ENCODE measurements at regions not wholly inside any gene's neighbourhood (a gene's known extent, or its start where the extent isn't known, plus 50 kb on each side); places are given as distances from the start of the nearest gene placed in this dataset.

DNA sequence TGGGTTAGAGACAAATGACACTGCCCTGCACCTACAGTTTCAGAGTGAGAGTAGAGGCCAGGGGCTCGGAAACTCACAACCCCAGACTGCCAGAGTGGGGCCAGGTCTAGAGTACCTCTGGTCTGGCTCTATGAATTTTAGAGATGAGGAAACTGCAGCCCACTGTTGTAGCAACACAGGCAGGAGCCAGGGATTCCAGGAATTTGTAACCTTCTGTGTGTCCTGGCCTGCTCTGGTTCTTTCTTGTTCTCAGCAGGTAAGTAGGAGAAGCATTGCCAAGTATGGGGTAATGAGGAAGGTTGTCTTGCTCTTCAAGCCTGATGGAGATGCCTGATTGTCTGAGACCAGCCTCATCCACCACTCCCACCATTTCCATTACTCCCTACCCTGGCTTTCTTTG lies 221.8 kb downstream of the UACA start:
- intact Hi-C loops (cut with DNase I; ENCODE audit: low total_unique reads): no loop called here
- Histone ChIP-seq H3K4me3 (no peak overlapping the region), H3K27ac (no peak overlapping the region), H3K9me3 (no peaks in the 10 kb centered on the region), H3K27me3 (no peaks in the 10 kb centered on the region), H3K4me1 (no peaks in the 10 kb centered on the region), H3K36me3 (ENCODE audit: low read depth, missing control alignments) (no peaks in the 10 kb centered on the region)
- DNase-seq: no peak
- TF ChIP-seq, protein P1, sequence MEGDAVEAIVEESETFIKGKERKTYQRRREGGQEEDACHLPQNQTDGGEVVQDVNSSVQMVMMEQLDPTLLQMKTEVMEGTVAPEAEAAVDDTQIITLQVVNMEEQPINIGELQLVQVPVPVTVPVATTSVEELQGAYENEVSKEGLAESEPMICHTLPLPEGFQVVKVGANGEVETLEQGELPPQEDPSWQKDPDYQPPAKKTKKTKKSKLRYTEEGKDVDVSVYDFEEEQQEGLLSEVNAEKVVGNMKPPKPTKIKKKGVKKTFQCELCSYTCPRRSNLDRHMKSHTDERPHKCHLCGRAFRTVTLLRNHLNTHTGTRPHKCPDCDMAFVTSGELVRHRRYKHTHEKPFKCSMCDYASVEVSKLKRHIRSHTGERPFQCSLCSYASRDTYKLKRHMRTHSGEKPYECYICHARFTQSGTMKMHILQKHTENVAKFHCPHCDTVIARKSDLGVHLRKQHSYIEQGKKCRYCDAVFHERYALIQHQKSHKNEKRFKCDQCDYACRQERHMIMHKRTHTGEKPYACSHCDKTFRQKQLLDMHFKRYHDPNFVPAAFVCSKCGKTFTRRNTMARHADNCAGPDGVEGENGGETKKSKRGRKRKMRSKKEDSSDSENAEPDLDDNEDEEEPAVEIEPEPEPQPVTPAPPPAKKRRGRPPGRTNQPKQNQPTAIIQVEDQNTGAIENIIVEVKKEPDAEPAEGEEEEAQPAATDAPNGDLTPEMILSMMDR (IDR thresholded peaks at IDR 0.05): no peak
- no peak for TF ChIP-seq POLR2A (IDR thresholded peaks at IDR 0.05)
- 86 to 87% methylated on average over 1 of the region's 1 CpG for WGBS, 2 donors

DNA sequence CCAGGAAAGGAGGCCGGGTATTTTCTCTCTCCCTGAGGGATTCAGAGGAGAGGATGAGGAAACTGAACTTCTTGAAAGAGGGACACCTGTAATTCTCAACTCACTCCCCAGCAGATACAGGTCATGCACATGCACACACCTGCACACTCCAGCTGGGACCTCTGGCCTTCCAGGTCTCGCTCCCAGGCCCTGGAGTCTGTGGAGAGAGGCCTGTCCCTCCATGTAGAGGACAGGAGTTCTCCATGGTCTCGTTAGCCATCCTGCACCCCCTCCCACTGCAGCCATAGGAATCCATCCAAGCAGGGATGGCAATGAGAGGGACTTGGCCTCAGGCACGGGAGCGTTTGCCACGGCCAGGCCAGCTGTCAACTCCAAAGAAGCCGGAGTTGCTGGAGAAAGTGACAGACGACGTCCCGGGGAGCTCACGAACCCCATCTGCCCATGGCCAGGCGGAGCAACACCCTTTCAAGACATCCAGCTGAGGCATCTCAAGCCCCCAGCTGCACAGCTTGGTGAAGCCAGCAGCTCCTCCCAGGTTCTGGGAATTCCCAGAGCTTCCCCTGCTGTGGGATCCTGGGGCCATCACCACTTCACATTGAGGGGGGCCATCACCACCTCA lies 223.3 kb downstream of the UACA start:
- Histone ChIP-seq H3K27ac (no peak overlapping the region), H3K4me3 (no peak overlapping the region), H3K4me1 (no peaks in the 10 kb centered on the region), H3K27me3 (no peaks in the 10 kb centered on the region), H3K9me3 (no peaks in the 10 kb centered on the region), H3K36me3 (ENCODE audit: low read depth, missing control alignments) (no peaks in the 10 kb centered on the region)
- TF ChIP-seq POLR2A (IDR thresholded peaks at IDR 0.05): no peak
- TF ChIP-seq, protein P1 (IDR thresholded peaks at IDR 0.05): no peak
- intact Hi-C loops (cut with DNase I; ENCODE audit: low total_unique reads): no loop called here
- WGBS, 2 donors: 69 to 85% methylated on average over 12 of the region's 12 CpGs
- no peak for DNase-seq

DNA sequence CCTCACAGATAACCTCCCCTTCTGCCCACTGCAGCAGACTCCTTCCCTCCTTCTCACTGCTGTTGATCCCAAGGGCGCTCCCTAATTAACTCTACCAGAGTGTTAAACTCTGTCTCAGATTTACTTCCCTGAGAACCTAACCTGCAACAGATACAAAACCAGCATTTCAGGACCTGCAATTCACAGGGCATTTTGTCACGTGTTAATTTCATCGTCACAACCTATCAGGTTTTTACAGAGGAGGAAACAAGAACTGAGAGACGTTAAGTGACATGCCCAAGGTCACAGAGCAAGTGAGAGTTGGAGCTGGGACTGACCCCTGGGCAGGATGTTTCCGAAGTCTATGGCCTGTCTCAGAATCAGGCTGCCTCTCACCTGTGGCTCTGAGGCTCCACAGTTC lies 223.9 kb downstream of the UACA start:
- WGBS, 2 donors: 87 to 92% methylated on average over 5 of the region's 5 CpGs
- Histone ChIP-seq H3K9me3 (no peaks in the 10 kb centered on the region), H3K4me3 (no peak overlapping the region), H3K27me3 (no peaks in the 10 kb centered on the region), H3K4me1 (no peaks in the 10 kb centered on the region), H3K36me3 (ENCODE audit: low read depth, missing control alignments) (no peaks in the 10 kb centered on the region), H3K27ac (no peak overlapping the region)
- DNase-seq: no peak
- intact Hi-C loops (cut with DNase I; ENCODE audit: low total_unique reads): no loop called here
- TF ChIP-seq, protein P1 (IDR thresholded peaks at IDR 0.05): no peak
- no peak for TF ChIP-seq POLR2A (IDR thresholded peaks at IDR 0.05)

DNA sequence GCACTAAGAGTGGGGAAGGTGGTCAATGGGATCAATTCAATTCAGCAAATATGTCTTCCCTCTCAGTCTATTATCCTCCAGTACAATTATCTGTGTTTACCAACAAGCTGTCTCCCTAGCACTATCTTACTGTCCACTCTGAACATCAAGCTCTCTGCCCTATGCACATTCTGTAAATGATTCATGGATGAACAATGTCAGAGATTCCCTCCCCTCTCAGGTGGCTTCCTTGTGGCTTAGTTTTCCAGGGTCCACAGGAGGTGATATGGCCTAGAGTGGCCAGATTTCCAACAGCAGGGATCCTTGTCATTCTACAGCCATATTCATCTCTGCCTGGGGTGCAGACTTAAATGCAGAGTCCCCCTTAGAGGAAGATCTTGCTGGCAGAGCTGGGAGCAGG lies 225.1 kb downstream of the UACA start:
- Histone ChIP-seq H3K4me1 (no peaks in the 10 kb centered on the region), H3K36me3 (ENCODE audit: low read depth, missing control alignments) (no peaks in the 10 kb centered on the region), H3K9me3 (no peaks in the 10 kb centered on the region), H3K27me3 (no peaks in the 10 kb centered on the region), H3K27ac (no peak overlapping the region), H3K4me3 (no peak overlapping the region)
- TF ChIP-seq, protein P1 (IDR thresholded peaks at IDR 0.05): no peak
- no peak for TF ChIP-seq POLR2A (IDR thresholded peaks at IDR 0.05)
- DNase-seq: no peak
- intact Hi-C loops (cut with DNase I; ENCODE audit: low total_unique reads): no loop called here

DNA sequence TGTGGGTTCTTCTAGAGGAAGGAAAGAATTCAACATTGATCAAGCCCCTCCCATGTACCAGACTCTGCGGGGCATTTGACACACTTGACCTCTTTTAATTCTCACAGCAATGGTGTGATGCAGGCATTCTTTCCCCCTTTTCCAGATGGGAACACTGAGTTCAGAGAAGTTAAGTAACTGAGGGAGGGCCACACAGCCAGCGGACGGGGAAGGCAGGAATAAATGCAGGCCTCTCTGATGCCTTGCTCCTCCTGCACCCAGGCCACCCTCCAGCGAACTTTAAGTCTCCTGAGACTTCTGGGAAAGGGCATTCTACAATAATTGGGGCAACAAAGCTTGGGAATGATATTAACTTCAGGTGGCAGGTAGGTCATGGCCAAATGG lies 227.4 kb downstream of the UACA start:
- Histone ChIP-seq H3K4me1 (no peaks in the 10 kb centered on the region), H3K9me3 (no peaks in the 10 kb centered on the region), H3K36me3 (ENCODE audit: low read depth, missing control alignments) (no peaks in the 10 kb centered on the region), H3K27me3 (no peaks in the 10 kb centered on the region), H3K27ac (no peak overlapping the region), H3K4me3 (no peak overlapping the region)
- intact Hi-C loops (cut with DNase I; ENCODE audit: low total_unique reads): no loop called here
- WGBS, 2 donors: 85 to 94% methylated on average over 4 of the region's 4 CpGs
- TF ChIP-seq POLR2A (IDR thresholded peaks at IDR 0.05): no peak
- TF ChIP-seq, protein P1 (IDR thresholded peaks at IDR 0.05): no peak
- no peak for DNase-seq
